Mesenteric fat pad (tissue), 1 donor: ENCODE measurements at regions not wholly inside any gene's neighbourhood (a gene's known extent, or its start where the extent isn't known, plus 50 kb on each side); places are given as distances from the start of the nearest gene placed in this dataset.
"Not testable (repeated sequence)": the region's sequence is repeated elsewhere in the genome, so short reads cannot be mapped to it uniquely, and the experiment has no call there.

Experiments
- DNase-seq: peaks from one replicate; pipeline ENCODE4 v3.0.0-alpha.2; 2020; ENCODE audit warnings: low spot score
- donor health status: DM: yes; HTN: yes; CAD: no.

DNA sequence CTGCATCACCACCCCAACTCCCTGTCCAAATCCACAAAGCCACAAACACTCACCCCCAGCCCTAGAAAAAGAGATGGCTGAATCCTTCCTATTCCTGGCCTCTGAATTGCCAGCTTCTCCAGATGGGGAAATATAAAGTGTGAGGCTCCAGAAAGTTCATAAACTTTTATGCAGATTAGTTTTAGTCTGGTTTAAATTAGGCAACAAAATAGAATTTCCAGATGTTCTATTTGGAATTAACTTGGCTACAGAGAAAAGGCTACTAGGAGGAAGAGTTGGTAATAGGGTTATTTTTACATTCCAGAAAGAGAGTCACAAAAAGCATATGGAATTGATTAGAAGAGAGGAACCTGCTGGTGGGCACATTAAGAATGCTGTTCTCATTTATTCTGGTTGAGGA lies 56.0 kb downstream of the EN1 start:
- no peak for DNase-seq

DNA sequence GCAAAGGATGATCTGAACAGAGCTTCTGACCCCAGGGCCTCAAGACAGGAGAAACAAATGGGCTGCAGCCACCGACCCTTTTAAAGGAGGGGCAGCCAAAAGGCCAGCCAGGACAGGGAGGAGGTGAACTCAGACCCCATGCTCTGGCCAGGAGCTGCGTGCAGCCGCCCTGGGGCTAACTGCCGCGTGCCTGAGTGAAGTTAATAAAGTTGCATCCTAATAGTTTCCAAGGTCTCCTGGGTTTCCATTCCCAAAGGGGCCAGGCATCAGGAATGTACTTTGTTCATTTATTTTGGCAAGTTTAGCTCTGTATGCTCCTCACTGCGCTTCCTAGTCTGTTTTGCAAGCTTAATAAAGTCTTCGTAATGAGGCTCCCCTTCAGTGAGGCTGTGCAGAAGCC lies 60.7 kb downstream of the EN1 start:
- no peak for DNase-seq

DNA sequence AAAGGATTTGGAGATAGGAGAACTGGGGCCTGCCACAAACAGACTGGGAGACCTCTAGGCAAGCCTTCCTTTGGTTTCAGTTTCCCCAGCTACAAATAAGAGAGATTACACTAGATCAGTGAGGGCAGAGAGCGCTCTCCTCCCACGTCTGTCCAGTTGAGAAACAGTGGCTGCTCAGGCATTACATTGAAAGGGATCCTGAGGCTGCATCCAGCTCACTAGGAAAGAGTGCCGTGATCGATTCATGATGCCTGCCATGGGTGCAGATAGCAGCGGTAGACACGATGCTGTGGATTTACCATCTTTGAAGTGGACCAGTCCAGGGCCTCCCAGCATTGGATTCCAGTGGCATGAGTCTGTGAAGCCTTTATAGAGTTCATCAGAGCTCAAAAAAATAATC lies 62.6 kb downstream of the EN1 start:
- DNase-seq = no peak

DNA sequence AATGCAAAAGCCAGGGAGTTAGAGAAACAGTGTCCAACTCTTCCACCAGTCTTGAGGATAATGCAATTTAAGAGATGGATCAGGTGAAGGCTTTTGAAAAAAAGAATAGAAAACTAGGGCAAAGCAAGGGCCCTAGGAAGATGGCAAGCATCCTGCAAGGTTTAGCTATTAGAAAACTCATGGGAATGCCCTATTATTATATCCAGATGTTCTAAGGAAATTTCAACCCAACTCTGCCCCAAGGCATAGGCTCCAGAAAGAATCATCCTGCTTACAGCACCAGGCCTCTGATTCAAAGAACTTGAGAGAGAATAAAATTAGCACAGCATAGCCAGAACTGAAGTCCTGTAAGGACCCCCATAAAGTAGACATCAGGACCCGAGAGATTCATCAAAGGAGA lies 68.1 kb downstream of the EN1 start:
- no peak for DNase-seq

DNA sequence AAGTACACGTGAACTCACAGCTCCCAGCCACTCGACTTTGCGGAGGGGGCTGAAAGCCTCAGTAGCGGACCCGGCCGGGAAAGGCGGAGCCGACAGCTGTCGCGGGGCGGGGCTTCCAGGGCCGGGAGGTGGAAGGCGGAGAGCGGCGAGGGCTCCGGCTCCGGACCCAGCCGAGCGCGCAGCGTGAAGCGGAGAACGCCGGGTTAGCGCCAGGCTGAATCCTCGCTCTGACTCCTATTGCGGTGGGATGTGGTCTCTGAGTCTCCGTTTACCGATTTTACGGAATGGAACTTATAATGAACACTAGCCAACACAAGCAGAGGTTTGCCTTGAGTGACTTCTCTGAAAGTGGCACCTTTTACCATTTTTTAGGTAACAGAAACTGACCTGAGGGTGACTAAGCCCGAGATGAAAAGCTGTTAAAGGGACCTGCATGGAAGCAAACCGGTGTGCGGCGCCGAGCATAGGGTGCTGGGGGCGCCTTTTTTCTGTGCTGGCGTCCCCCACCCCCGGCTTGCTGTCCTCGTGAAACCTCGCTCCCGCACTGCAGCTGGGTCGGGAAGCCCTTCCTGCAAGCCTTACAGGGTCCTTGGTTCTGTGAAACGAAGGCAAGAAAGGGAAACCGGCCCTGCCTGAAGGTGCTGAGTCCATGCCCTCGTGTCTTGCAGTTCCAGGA lies 72.9 kb downstream of the EN1 start:
- peak; percentile 92 for DNase-seq

DNA sequence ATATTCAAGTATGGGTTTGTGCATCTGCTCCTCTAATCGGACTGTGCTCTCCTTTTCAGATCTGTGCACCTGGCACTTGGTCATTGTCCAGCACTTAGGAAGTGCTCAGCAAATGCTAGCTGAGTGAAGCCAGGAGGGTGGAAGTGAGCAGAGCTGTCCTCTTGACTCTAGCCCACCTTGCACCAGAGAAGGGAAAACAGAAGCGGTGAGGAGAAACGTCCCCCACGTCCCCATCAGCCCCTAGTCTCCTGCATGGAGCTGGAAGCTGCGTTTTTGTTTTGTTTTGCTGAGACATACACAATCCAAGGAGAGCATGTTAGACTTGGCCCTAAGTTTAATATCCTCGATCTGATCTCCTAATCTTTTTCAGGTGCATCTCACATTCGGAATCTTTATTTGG lies 73.6 kb downstream of the EN1 start:
- no peak for DNase-seq

DNA sequence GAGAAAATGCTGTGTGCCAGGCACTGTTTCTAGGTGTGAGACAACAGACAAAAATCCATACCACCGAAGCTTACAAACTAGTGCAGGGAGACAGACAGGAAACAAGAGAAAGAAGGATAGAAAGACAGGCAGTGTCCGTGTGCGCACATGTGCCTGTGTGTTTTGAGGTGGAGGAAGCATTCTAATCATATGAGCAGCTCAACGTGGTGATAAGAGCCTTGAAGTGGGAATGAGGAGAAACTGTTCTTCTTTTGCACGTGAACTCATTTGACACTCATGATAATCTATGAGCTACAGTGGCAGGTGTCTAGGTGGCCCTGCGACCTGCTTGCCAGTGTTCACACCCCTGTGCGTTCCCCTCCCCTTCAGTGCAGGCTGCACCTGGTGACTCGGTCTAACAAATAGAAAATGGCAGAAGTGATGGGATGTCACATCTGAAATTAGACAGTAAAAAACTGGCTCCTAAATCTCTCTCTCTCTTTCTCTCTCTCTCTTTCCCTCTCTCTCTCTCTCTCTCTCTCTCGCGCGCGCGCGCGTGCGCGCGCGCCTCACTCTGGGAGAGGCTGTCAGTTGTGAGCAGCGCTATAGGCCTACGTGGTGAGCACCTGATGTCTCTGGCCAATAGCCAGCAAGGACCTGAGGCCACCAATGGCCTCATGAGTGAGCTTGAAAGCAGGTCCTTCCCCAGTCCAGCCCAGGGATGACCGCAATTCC lies 74.8 kb downstream of the EN1 start:
- no peak for DNase-seq

DNA sequence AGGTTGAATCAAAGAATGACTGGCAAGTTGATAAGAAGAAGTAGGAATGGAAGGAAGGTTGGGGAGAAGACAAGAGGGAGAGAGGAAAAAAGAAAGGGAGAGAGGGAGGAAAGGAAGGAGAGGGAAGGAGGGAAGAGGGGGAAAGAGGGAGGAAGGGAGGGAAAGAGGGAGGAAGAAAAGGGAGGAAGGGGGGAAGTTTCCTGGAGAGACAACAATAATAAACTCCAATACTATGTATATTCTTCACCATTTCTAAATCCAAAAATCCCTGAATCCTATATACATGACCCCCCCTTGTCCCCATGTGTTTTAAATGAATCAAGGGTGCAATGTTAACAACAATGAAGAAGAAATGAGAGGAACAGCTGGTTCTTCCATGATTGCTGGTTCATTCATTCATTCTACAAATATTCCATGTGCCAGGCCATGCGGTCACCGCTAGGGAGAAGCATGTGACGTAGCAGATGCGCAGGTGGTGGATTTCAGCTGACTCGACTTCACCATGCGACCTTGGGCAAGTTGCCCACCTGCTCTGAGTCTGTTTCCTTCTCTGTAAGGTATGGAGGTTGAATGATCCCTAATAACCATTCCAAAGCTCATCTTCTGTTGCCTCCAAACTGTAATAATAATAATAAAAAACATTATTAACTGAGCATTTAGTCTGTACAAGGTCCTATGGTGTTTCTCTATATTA lies 77.6 kb downstream of the EN1 start:
- no peak for DNase-seq

DNA sequence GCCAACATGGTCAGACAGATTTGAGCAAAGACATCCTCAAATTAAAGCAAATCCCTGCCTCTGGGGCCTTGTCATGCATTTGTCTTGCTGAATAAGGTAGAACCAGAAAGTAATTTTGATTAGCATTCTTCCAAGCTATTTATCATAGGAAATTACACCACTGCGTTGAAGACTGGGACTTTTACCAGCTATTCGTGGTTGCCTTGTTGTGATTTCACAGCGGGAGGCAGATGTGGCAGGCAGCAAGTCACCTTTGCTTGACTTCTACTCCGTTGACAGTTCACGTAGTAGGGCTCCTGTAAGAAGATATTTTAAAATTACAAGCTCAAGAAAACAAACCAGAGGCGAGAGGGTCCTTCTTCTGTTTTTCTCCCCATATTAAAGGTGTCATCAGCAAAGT lies 80.6 kb downstream of the EN1 start:
- no peak for DNase-seq

DNA sequence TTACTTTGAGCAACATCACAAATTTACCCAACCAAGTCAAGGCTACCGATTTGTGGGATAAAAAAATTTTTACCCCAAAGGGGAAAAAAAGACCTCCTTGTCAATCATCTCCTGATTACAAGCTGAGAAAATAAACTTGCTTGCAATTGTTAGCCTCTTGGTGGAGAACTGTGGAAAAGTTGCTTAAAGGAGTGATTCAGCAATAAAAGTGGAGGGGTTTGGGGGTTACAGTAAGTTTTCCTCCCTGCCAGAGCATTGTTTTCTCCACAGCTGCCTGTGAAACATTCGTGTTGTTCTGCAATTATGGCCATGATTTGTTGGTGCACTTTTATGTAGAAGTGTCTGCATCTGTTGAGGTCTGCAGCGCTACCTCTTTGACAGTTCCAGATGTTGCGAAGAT lies 82.6 kb downstream of the EN1 start:
- no peak for DNase-seq

DNA sequence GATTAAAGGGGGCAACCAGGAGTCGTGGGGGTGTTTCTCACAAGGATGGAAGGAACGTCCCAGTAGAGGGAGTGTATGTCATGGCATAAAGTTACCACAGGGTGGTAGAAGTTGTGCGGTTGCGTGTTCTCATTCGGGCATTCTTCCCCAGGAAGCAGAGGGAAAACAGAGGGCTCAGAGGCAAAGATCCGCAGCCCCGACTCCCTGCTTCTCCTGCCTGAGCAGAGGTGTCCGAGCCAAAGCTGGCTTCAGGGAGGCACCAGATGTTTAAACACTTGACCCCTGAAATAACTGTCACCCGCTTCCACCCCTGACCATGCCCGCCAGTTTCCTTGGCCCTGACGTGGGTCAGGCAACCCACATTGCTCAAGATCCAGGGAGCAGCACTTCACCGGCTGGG lies 83.7 kb downstream of the EN1 start:
- no peak for DNase-seq

DNA sequence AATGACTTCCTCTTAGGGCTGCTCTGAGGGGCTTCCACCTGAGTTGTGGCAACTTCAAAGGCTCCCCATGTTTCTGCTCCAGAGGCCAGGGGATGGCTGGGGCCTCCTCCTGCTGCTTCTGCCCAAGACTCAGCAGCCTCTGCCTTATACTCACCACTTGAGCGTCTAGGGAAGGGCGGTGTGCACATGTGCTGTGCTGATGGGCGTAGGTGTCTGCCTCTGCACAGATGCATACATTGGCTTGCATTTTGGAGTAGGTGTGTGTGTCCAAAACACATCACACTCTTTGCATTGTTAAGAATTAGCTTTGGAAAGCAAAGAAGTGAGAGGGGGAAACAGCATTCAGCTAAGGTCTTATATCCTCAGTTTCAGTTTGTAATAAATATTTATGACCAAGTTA lies 85.2 kb downstream of the EN1 start:
- no peak for DNase-seq

DNA sequence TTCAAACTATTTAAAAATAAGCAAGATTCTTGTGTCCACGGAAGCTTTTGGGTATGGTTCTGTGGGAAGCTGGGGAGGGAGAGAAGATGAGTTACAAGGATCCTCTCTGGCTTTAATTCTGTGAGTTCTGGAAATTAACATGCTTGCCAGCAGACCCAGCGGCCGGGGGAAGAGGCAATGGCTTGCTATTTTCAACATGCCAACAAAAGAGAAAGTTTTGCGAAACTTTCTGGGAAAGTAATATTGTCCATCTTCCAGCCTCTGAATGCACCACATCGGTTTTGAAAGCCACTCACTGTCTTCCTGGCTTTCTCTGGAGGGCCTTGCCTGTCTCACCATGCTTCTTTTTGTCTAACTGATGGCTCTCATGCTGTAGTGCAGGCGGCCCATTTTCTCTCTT lies 85.7 kb downstream of the EN1 start:
- no peak for DNase-seq

DNA sequence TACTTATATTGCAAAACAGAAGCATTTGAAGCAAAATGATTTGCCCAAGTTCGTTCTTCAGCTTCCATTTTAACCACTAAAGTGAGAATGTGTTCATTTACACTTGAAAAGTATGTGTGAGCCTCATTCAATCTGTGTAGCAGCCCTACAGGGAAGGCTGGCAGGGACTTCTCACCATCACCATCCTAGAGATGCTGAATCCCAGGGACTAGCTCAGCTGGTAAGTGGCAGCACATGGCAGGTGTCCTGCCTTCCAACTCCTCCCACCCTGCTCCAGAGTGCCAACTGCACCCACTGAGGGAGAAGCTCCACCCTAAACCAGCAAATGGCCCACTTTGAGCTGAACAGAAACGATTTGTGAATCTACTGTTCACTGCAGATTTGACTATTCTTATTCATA lies 91.5 kb downstream of the EN1 start:
- DNase-seq = no peak

DNA sequence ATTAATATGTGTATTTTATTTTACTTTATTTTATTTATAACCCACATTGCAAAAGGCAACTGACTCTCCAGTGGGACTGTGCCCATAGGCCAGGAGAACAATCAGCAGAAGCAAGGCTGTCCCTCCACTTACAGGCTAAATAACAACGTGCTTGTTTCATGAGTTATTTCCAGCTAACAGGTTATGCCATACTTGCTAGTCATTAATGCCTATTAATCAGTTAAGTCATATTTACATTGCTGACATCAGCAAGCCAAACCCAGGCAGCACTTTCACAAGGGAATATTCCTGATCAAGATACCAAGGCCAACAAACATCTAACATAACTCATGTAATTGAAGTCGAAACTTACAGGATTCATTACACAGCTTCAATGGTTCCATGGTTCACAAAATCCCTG lies 92.1 kb downstream of the EN1 start:
- DNase-seq = no peak

DNA sequence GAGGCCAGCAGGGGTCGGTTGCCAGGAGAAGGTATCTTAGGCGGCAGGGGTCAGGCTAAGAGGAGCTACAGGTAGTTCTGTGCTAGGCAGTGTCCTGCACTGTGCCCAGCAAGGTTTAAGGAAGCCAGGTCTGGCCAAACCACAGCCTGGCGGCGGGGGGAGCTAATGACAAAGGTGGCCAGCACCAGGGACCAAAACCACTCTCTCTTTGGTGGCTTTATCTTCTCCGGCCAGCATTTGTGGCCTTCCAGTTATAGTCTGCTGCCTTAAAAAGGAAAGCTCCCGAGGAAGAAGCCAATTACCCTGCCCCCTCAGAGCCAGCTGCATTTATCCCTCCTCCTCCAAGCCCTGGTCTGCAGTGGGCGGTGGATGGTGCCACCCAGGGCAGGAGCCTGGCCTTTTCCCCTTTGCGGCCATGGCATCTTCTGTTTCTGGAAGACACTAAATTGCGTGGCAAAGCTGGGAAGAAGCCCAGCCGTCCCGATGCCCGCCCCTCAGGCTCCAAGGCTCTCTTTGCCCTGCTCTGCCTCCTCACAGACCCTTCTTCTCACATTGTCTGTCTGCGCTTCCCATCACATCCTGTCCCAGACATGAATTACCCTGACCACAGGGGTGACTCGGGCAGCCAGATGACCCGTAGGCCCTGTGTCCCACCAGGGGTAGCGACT lies 94.6 kb downstream of the EN1 start:
- DNase-seq = no peak

DNA sequence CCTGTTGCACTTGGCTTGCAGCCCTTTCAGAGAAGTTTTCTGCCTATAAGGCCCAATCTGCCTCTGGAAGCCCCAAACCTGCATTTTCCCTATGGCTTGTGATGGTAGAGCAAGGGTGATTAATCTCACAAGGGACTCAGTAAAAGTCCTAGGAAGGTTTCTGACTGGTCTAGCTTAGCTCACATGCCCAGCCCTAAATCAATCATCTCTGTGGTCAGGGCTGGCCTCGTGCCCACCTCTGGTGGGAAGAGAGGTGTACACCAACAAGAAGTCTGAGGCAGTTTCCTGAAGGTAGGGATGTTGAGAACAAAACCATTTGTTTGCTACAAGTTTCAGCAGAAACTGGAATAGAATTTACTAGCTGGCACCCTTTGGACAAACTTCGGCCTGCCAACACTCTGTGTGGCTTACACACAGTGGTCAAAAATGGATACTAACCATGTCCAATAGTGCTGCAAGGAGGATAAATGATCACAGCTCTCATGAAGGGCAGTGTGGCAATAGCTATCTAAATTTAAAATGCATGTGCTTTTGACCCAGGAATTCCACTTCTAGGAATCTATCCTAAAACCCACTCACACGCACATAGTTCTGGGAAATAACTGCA lies 96.4 kb downstream of the EN1 start:
- no peak for DNase-seq

DNA sequence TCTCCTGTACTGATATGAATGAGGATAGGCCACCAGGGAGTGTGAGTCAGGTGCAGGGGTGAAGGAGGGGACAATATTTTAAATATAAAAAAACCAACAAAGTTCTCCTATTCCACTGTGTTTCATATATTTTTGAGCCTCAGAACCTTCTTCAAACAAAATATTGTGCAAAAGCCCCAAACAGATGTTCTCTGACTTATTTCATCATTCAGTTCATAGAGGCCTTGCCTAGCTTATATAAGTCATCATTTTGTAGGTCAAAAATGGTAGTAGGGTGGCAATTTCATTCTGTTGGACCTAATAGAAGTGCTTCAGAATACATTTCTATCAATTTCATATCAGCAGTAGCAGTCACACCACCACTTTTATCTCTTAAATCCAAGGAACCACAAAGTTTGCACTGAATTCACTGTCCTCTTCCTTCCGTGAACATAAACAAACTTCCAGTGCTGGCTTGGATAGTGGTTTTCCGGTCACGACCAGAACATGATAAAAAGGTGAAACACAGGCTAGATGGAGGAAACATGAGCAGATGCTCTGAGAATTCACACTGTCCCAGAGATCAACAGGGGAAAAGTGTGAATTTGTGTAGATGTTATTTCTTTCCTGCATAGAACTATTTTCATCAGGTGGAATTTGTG lies 99.1 kb downstream of the EN1 start:
- DNase-seq = no peak

DNA sequence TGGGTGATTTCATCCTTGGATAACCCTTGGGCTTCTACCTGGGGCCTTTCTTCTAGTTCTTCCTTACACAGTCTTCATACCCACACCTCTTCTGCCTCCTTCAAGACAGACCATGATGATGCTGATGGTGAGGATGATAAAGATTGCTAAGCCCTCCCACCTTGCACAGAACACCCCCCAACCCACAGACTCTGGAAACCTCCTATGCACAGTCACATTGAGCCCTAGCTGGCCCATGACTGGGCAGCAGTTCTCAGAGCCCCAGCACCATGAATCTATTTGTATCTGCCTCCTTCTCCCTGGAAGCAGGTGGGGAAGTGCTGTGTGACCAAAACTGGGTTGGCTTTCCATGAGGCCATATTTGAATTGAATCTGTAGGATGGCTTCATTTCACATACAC lies 99.8 kb downstream of the EN1 start:
- DNase-seq = no peak

DNA sequence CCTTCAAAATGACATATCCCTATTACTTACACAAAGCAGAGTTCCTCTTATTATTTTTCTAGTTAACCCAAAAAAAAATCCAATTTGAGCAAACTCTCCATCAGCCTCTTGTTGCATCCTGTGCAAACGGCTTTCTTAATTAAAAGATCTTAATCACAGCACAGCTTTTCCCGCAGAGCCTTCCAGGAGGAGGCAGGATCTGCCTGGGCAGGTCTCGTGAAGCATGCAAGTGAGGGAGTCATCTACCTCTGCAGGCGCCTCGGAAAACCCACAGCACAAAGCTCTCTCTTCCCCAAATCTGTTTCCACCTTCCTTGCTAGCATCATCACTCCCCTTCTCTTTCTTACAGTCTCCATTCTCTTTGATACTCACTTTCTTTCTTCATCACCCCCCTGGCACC lies 100.4 kb downstream of the EN1 start:
- no peak for DNase-seq

DNA sequence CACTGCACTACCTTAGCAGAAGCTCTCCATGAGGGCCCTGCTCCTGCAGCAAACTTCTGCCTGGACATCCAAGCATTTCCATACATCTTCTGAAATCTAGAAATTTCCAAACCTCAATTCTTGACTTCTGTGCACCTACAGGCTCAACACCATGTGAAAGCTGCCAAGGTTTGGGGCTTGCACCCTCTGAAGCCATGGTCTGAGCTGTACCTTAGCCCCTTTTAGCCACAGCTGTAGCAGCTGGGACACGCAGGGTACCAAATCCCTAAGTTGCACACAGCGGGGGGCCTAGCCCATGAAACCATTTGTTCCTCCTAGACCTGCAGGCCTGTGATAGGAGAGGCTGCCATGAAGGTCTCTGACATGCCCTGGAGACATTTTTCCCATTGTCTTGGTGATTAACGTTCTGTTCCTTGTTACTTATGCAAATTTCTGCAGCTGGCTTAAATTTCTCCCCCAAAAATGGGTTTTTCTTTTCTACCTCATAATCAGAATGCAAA lies 102.7 kb downstream of the EN1 start:
- DNase-seq = not testable (repeated sequence)
